DOHH2 (cell line): ENCODE measurements at regions not wholly inside any gene's neighbourhood (a gene's known extent, or its start where the extent isn't known, plus 50 kb on each side); places are given as distances from the start of the nearest gene placed in this dataset.
"Not testable (repeated sequence)": the region's sequence is repeated elsewhere in the genome, so short reads cannot be mapped to it uniquely, and the experiment has no call there.

Source experiments
- H3F3A ChIP-seq: fragments of 200-600 bp; sonication (generic), shearing (Covaris generic); 2 replicates; pipeline ENCODE4 v1.6.0; 2016; ENCODE audit warnings: antibody characterized with exemption, mild to moderate bottlenecking; ENCODE audit not compliant: control insufficient read depth, insufficient read depth
- H3K27ac ChIP-seq: fragments of 200-600 bp; sonication (generic); 2 replicates; pipeline ENCODE4 v1.5.1; 2014; ENCODE audit warnings: low read depth, mild to moderate bottlenecking, low read length, moderate library complexity
- H3K27me3 ChIP-seq: fragments of 200-600 bp; sonication (generic); 2 replicates; pipeline ENCODE4 v1.6.1; 2014; ENCODE audit warnings: mild to moderate bottlenecking, low read length, mixed read lengths; ENCODE audit not compliant: control insufficient read depth
- H3K36me3 ChIP-seq: fragments of 200-600 bp; sonication (generic); 2 replicates; pipeline ENCODE4 v1.6.1; 2014; ENCODE audit warnings: mild to moderate bottlenecking, low read length, moderate library complexity, mixed read lengths; ENCODE audit not compliant: control insufficient read depth
- H3K4me1 ChIP-seq: fragments of 200-600 bp; sonication (generic); 2 replicates; pipeline ENCODE4 v1.6.1; 2014; ENCODE audit warnings: mild to moderate bottlenecking, low read length, mixed read lengths; ENCODE audit not compliant: control insufficient read depth
- H3K4me2 ChIP-seq: fragments of 200-600 bp; sonication (generic); 2 replicates; pipeline ENCODE4 v1.6.0; 2014; ENCODE audit warnings: mild to moderate bottlenecking, low read length, moderate library complexity
- H3K4me3 ChIP-seq: fragments of 200-600 bp; sonication (generic); 2 replicates; pipeline ENCODE4 v1.5.1; 2014; ENCODE audit warnings: mild to moderate bottlenecking, low read length, mixed read lengths
- H3K79me2 ChIP-seq: fragments of 200-600 bp; sonication (generic); 2 replicates; pipeline ENCODE4 v1.6.1; 2014; ENCODE audit warnings: mild to moderate bottlenecking, low read length, mixed read lengths; ENCODE audit not compliant: control insufficient read depth
- H3K9me2 ChIP-seq: fragments of 200-600 bp; sonication (generic); replicated peaks from 2 replicates; pipeline ENCODE4 v1.6.1; 2014; ENCODE audit warnings: mild to moderate bottlenecking, low read length, mixed read lengths; ENCODE audit not compliant: control insufficient read depth
- H3K9me3 ChIP-seq: fragments of 200-600 bp; sonication (generic); 2 replicates; pipeline ENCODE4 v1.6.1; 2014; ENCODE audit warnings: antibody characterized with exemption, low read length, mixed read lengths; ENCODE audit not compliant: control insufficient read depth, insufficient read depth
- H4K20me1 ChIP-seq: fragments of 200-600 bp; sonication (generic); 2 replicates; pipeline ENCODE4 v1.6.0; 2014; ENCODE audit warnings: low read depth, mild to moderate bottlenecking, antibody characterized with exemption, low read length, moderate library complexity; ENCODE audit not compliant: control insufficient read depth, insufficient read depth
- EZH2phosphoT487 ChIP-seq: fragments of 200-600 bp; sonication (generic); IDR thresholded peaks from 2 replicates; pipeline ENCODE4 v1.6.1; 2017; ENCODE audit warnings: borderline replicate concordance, mild to moderate bottlenecking, antibody characterized with exemption, low read length, moderate library complexity, mixed read lengths
- TF ChIP-seq, protein P1 (sequence below): fragments of 200-600 bp; sonication (generic); IDR thresholded peaks from one replicate; pipeline ENCODE4 v1.5.1; 2014; ENCODE audit warnings: antibody characterized with exemption, mild to moderate bottlenecking, low read depth, low read length; ENCODE audit not compliant: poor library complexity, severe bottlenecking

- H3K27me3 ChIP-seq, result peaks cover 38% of the 10 kb centered on the region
- no peak overlapping the region for H3K27ac ChIP-seq
- no peaks in the 10 kb centered on the region for H4K20me1 ChIP-seq
- no peaks in the 10 kb centered on the region for H3K79me2 ChIP-seq
- H3K4me1 ChIP-seq, result peaks cover 5% of the 10 kb centered on the region
- no peaks in the 10 kb centered on the region for H3K36me3 ChIP-seq
- TF ChIP-seq EZH2phosphoT487, result no peak
- TF ChIP-seq, protein P1, sequence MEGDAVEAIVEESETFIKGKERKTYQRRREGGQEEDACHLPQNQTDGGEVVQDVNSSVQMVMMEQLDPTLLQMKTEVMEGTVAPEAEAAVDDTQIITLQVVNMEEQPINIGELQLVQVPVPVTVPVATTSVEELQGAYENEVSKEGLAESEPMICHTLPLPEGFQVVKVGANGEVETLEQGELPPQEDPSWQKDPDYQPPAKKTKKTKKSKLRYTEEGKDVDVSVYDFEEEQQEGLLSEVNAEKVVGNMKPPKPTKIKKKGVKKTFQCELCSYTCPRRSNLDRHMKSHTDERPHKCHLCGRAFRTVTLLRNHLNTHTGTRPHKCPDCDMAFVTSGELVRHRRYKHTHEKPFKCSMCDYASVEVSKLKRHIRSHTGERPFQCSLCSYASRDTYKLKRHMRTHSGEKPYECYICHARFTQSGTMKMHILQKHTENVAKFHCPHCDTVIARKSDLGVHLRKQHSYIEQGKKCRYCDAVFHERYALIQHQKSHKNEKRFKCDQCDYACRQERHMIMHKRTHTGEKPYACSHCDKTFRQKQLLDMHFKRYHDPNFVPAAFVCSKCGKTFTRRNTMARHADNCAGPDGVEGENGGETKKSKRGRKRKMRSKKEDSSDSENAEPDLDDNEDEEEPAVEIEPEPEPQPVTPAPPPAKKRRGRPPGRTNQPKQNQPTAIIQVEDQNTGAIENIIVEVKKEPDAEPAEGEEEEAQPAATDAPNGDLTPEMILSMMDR, result no peak
- H3K9me3 ChIP-seq, result no peaks in the 10 kb centered on the region
- H3K4me3 ChIP-seq, result no peak overlapping the region
- no peak overlapping the region for H3K4me2 ChIP-seq
- H3K9me2 ChIP-seq, result no peaks in the 10 kb centered on the region
- no peaks in the 10 kb centered on the region for H3F3A ChIP-seq
These were observed 67.6 kb upstream of the NFE2L3 start for GRCh38 chr7:26084418-26084817.

DNA sequence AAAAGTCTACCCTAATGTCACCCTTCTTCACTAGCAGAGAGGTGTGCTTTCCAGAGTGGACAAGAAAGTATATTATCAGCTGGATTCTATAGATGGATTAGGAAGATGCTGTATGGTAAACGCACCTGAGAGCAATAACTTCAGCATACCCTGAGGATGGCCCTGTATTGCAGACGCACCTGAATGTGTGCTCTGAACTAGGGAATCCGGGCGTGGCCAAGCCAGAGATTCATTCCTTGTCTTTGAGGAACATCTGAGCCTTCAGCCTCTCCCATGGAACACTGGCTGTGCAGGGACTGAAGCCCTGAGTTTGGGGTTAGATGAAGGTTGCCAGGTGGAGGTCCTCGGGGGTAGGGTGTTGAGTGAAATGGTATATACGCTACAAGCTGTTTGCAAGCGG lies 66.2 kb upstream of the NFE2L3 start:
- Histone ChIP-seq H3K4me1 (peaks cover 13% of the 10 kb centered on the region), H3K79me2 (no peaks in the 10 kb centered on the region), H3K4me3 (no peak overlapping the region), H3K4me2 (no peak overlapping the region), H3F3A (no peaks in the 10 kb centered on the region), H3K9me2 (no peaks in the 10 kb centered on the region), H3K27me3 (peaks cover 28% of the 10 kb centered on the region), H3K27ac (no peak overlapping the region), H4K20me1 (no peaks in the 10 kb centered on the region), H3K9me3 (no peaks in the 10 kb centered on the region), H3K36me3 (no peaks in the 10 kb centered on the region)
- TF ChIP-seq EZH2phosphoT487, result no peak
- TF ChIP-seq, protein P1, result no peak

- Histone ChIP-seq H3K27me3 (peaks cover 13% of the 10 kb centered on the region), H3K36me3 (no peaks in the 10 kb centered on the region), H3K9me3 (no peaks in the 10 kb centered on the region), H3K9me2 (no peaks in the 10 kb centered on the region), H3K4me2 (no peak overlapping the region), H3F3A (no peaks in the 10 kb centered on the region), H3K27ac (no peak overlapping the region), H3K4me3 (no peak overlapping the region), H3K4me1 (peaks cover 19% of the 10 kb centered on the region), H4K20me1 (no peaks in the 10 kb centered on the region), H3K79me2 (no peaks in the 10 kb centered on the region)
- TF ChIP-seq, protein P1, result no peak
- no peak for TF ChIP-seq EZH2phosphoT487
These were observed 64.5 kb upstream of the NFE2L3 start for GRCh38 chr7:26087321-26088091.

DNA sequence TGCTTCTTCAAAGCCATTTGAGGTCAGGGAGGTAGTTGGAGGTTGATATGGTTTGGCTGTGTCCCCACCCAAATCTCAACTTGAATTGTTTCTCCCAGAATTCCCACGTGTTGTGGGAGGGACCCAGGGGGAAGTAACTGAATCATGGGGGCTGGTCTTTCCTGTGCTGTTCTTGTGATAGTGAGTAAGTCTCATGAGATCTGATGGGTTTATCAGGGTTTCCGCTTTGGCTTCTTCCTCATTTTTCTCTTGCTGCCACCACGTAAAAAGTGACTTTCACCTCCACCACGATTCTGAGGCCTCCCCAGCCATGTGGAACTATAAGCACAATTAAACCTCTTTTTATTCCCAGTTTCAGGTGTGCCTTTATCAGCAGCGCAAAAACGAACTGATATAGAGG lies 62.5 kb upstream of the NFE2L3 start:
- peaks cover 19% of the 10 kb centered on the region for H3K4me1 ChIP-seq
- not testable (repeated sequence) for H4K20me1 ChIP-seq, H3K79me2 ChIP-seq, H3F3A ChIP-seq, H3K36me3 ChIP-seq, H3K27ac ChIP-seq, H3K9me2 ChIP-seq, H3K4me3 ChIP-seq, H3K27me3 ChIP-seq, H3K9me3 ChIP-seq
- H3K4me2 ChIP-seq, result peak overlapping the region; percentile 18
